ENCODE measurements at regions not wholly inside any gene's neighbourhood (a gene's known extent, or its start where the extent isn't known, plus 50 kb on each side); places are given as distances from the start of the nearest gene placed in this dataset.

GRCh38 chrX:114332766-114333165 is 251.1 kb upstream of the HTR2C start:
- DNase-seq: no peak

GRCh38 chrX:114334473-114334982 is 249.4 kb upstream of the HTR2C start:
- no peak for DNase-seq

- no peak for DNase-seq
Measured at GRCh38 chrX:114338870-114339269, 245.0 kb upstream of the HTR2C start.

DNA sequence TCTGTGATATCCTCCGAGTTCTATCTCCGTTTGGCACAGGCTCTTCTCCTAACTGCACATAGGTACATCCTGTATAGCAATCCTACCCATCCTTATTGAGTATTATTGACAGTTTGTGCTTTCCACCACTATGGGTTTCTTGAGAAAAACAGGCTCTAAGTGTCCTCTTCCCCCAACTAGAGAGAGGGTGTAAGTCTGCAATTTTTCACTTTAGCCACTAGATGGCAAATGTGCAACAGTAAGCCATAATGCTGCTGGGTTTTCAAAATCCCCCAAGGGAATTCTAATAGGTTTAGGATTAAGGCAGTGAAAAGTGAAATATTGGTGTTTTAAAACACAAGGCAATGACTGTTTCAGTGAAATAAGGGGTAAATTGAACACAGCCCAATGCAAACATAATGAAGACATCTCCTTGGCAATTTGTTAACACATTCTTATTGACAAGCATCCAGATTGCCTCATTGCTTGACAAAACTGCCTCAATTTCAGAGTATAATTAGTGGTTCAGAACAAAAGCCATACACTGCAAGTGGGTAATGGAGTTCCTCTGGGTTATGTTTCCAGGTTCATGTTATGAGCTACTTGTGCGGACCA is 239.0 kb upstream of the HTR2C start:
- peak; percentile 5 for DNase-seq

GRCh38 chrX:114361076-114361725 is 222.7 kb upstream of the HTR2C start:
- DNase-seq: no peak

GRCh38 chrX:114363346-114363745 is 220.5 kb upstream of the HTR2C start:
- no peak for DNase-seq

- no peak for DNase-seq
Measured at GRCh38 chrX:114365065-114365834, 218.6 kb upstream of the HTR2C start.

GRCh38 chrX:114372937-114373336 is 210.9 kb upstream of the HTR2C start:
- DNase-seq: no peak

DNA sequence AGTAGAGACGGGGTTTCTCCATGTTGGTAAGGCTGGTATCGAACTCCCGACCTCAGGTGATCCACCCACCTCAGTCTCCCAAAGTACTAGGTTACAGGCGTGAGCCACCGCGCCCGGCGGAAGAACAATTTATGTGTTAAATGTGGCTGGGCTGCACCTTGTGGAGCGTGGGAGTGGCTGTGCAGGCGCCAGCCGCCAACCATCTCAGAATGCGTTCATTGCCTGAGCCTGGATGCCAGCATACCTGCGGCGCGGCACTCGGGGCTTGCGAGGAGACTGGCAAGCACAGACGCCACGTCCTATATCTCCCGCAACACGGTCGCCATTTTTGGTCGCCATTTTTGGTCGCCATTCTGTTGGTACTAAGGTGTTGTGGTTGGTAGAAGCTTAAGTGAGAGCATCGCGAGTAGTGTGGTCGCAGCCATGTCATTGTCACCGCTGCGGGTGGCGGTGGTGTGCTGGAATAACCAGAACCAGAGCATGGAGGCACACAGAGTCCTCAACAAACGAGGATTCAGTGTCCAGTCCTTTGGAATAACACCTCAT is 193.6 kb upstream of the HTR2C start:
- DNase-seq: no peak

Data from activated CD4-positive, alpha-beta T cell treated with anti-CD3 and anti-CD28 coated beads, Interleukin-2, amount 50 U/mL, for 16 hours (primary cell).